Caco-2 (cell line): ENCODE measurements at regions not wholly inside any gene's neighbourhood (a gene's known extent, or its start where the extent isn't known, plus 50 kb on each side); places are given as distances from the start of the nearest gene placed in this dataset.
A peak's percentile ranks its signal among the peaks of the same experiment; 100 is the strongest.

Source experiments
- BruUV-seq: library from RNA; stranded (reverse); fragments of 400-500 nt; replicated peaks from 2 replicates; lab custom pipeline; 2021; lab: Mats Ljungman, UMichigan
- CTCF ChIA-PET: fragments of 300-600 bp; sonication (Branson Sonifier 250); formaldehyde crosslinking; loops from one replicate; lab custom pipeline; 2022; ENCODE audit warnings: antibody characterized with exemption; lab: Charles Lee
- POLR2A ChIA-PET: fragments of 300-600 bp; sonication (Branson Sonifier 250); formaldehyde crosslinking; loops from one replicate; lab custom pipeline; 2022; ENCODE audit warnings: antibody characterized with exemption; lab: Charles Lee
- DNase-seq, 2 experiments: peaks; one replicate each; pipeline versions ENCODE4 v3.0.0 to v3.0.0-alpha.2; 2020 to 2022
- H3K27me3 ChIP-seq: replicated peaks from 2 replicates; pipeline ENCODE4 v1.6.0; 2011; ENCODE audit warnings: low read length; ENCODE audit not compliant: control insufficient read depth, insufficient read depth
- H3K36me3 ChIP-seq: 2 replicates; pipeline ENCODE4 v1.5.1; 2011; ENCODE audit warnings: low read length; ENCODE audit not compliant: control insufficient read depth, insufficient read depth
- H3K4me1 ChIP-seq: fragments of 250-450 bp; sonication (Bioruptor Pico); 2 replicates; pipeline ENCODE4 v1.5.1; 2020; ENCODE audit warnings: mild to moderate bottlenecking
- H3K4me3 ChIP-seq: 2 replicates; pipeline ENCODE4 v1.5.1; 2011; ENCODE audit warnings: low read depth, mild to moderate bottlenecking, control low read depth, low read length
- H3K9me3 ChIP-seq: fragments of 250-450 bp; sonication (Bioruptor Pico); 2 replicates; pipeline ENCODE4 v1.5.1; 2020; ENCODE audit warnings: mild to moderate bottlenecking, moderate library complexity
- H3K27ac Mint-ChIP-seq: one replicate; pipeline ENCODE4 v1.8.0; 2022; ENCODE audit warnings: mixed read lengths; ENCODE audit not compliant: unreplicated experiment
- H3K27me3 Mint-ChIP-seq: one replicate; pipeline ENCODE4 v1.8.0; 2022; ENCODE audit warnings: mixed read lengths; ENCODE audit not compliant: insufficient read depth, unreplicated experiment
- H3K36me3 Mint-ChIP-seq: one replicate; pipeline ENCODE4 v1.8.0; 2022; ENCODE audit warnings: mild to moderate bottlenecking, mixed read lengths; ENCODE audit not compliant: insufficient read depth, unreplicated experiment
- H3K4me1 Mint-ChIP-seq: one replicate; pipeline ENCODE4 v1.8.0; 2022; ENCODE audit warnings: low read depth, mixed read lengths; ENCODE audit not compliant: unreplicated experiment
- H3K4me3 Mint-ChIP-seq: one replicate; pipeline ENCODE4 v1.8.0; 2022; ENCODE audit warnings: mild to moderate bottlenecking, moderate library complexity, mixed read lengths; ENCODE audit not compliant: unreplicated experiment
- H3K9me3 Mint-ChIP-seq: one replicate; pipeline ENCODE4 v1.8.0; 2022; ENCODE audit warnings: mixed read lengths; ENCODE audit not compliant: unreplicated experiment
- intact Hi-C: fragments of 100-400 bp; cut with micrococcal nuclease; formaldehyde crosslinking; loops from one replicate; pipeline ENCODE4 v1.10.0; 2022; ENCODE audit not compliant: unreplicated experiment
- TF ChIP-seq, protein P1 (sequence below), 2 experiments: fragments of 200-600 bp in 1 of 2; IDR thresholded peaks; 1 replicate in 1 of 2; 2 replicates in 1 of 2; pipeline versions ENCODE4 v1.5.1 to v1.8.0; 2011 to 2022; ENCODE audit warnings: antibody characterized with exemption in 1 of 2, control low read depth in 1 of 2, inconsistent platforms in 1 of 2, low read depth in 1 of 2, low read length in 1 of 2, mild to moderate bottlenecking in 1 of 2, moderate library complexity in 1 of 2; ENCODE audit not compliant: insufficient read depth in 1 of 2, severe bottlenecking in 1 of 2, unreplicated experiment in 1 of 2

DNA sequence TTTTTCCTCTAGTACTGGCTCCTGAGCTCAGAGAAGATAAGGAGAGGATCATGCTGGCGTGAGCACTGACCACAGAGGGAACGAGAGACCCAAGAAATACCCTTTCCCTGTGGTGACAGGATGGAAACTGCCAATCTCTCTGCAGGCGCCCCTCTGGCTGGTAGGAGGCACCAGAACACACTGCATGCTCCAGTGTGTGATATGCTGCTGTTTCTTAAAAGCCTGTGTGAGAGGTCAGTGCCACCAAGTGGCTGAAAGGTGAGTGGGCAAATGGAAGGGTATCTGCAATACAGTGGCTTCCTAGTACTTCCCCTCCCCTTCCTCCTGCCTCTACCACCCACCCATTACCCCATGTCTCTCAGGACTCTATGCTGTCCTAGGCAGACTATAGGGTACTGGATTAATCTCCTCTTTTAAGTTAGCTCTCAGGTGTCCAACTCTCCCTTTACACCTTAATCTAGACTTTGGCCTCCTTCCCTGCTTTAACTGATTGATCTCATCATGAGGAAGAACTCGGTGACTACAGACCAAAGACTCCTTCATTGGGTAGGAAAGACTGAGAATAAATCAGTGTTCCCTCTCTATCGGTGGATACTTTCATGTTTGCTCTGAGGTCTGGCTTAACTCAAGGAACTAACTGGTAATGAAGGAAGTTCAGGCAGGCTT lies 283.6 kb downstream of the ADRA2A start:
- Mint-ChIP-seq H3K9me3 (no peaks in the 10 kb centered on the region), H3K27ac (no peak overlapping the region), H3K4me3 (no peak overlapping the region), H3K4me1 (peaks cover 5% of the 10 kb centered on the region), H3K36me3 (no peaks in the 10 kb centered on the region), H3K27me3 (peaks cover 11% of the 10 kb centered on the region)
- no peaks in the 10 kb centered on the region for H3K36me3 ChIP-seq
- DNase-seq = peak; percentile 59 to 66
- no peaks in the 10 kb centered on the region for H3K4me1 ChIP-seq
- BruUV-seq = no TSS peak
- H3K9me3 ChIP-seq = no peaks in the 10 kb centered on the region
- ChIA-PET CTCF (no interaction called here), POLR2A (no interaction called here)
- intact Hi-C loops = loop anchor here (1.0 kb wide), 3 partner anchors 79 to 614 kb away; no protein-coding TSS in a partner anchor
- H3K4me3 ChIP-seq = no peak overlapping the region
- TF ChIP-seq, protein P1, sequence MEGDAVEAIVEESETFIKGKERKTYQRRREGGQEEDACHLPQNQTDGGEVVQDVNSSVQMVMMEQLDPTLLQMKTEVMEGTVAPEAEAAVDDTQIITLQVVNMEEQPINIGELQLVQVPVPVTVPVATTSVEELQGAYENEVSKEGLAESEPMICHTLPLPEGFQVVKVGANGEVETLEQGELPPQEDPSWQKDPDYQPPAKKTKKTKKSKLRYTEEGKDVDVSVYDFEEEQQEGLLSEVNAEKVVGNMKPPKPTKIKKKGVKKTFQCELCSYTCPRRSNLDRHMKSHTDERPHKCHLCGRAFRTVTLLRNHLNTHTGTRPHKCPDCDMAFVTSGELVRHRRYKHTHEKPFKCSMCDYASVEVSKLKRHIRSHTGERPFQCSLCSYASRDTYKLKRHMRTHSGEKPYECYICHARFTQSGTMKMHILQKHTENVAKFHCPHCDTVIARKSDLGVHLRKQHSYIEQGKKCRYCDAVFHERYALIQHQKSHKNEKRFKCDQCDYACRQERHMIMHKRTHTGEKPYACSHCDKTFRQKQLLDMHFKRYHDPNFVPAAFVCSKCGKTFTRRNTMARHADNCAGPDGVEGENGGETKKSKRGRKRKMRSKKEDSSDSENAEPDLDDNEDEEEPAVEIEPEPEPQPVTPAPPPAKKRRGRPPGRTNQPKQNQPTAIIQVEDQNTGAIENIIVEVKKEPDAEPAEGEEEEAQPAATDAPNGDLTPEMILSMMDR (IDR thresholded peaks at IDR 0.05; ENCODE audit: insufficient read depth in 1 of 2, low read depth in 1 of 2, low read length in 1 of 2, severe bottlenecking in 1 of 2, unreplicated experiment in 1 of 2) = peak; percentile 62 to 82
- H3K27me3 ChIP-seq = no peaks in the 10 kb centered on the region; the same call in 1 of the 2 replicates

- H3K4me1 ChIP-seq = no peaks in the 10 kb centered on the region
- intact Hi-C loops = no loop called here
- ChIA-PET POLR2A (no interaction called here), CTCF (no interaction called here)
- TF ChIP-seq, protein P1 (IDR thresholded peaks at IDR 0.05; ENCODE audit: insufficient read depth in 1 of 2, low read depth in 1 of 2, low read length in 1 of 2, severe bottlenecking in 1 of 2, unreplicated experiment in 1 of 2) = no peak
- H3K9me3 ChIP-seq = no peaks in the 10 kb centered on the region
- no peak for DNase-seq
- no peaks in the 10 kb centered on the region for H3K36me3 ChIP-seq
- no peak overlapping the region for H3K4me3 Mint-ChIP-seq
- H3K4me1 Mint-ChIP-seq = no peaks in the 10 kb centered on the region
- peaks cover 11% of the 10 kb centered on the region for H3K27me3 Mint-ChIP-seq
- H3K36me3 Mint-ChIP-seq = no peaks in the 10 kb centered on the region
- no peak overlapping the region for H3K27ac Mint-ChIP-seq
- BruUV-seq = no TSS peak
- no peak overlapping the region for H3K4me3 ChIP-seq
- H3K9me3 Mint-ChIP-seq = no peaks in the 10 kb centered on the region
- H3K27me3 ChIP-seq = no peaks in the 10 kb centered on the region
Observed at GRCh38 chr10:111367531-111367930, 290.7 kb downstream of the ADRA2A start.

DNA sequence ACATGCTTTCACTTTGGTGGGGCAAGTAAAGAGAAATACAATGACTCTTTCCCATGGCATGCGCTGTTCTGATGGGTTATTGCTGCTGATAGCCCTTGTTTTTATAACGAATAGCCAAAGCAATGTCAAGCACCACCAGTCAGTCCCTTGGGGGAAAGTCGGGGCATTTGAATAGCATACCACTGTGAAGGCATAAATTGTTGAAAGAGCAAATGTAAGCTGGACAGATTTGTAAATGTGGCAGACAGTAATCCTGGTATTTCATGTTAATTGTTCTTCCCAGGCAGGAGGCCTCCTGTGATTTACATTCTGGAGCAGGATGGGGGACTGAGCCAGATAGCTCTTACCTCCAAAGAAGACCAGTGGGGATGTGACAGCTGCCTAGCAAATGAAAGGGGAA lies 293.3 kb downstream of the ADRA2A start:
- no peaks in the 10 kb centered on the region for H3K36me3 ChIP-seq
- no peaks in the 10 kb centered on the region for H3K9me3 ChIP-seq
- H3K27ac Mint-ChIP-seq = no peak overlapping the region
- intact Hi-C loops = no loop called here
- no peaks in the 10 kb centered on the region for H3K4me1 ChIP-seq
- H3K9me3 Mint-ChIP-seq = no peaks in the 10 kb centered on the region
- H3K4me3 ChIP-seq = no peak overlapping the region
- ChIA-PET POLR2A (no interaction called here), CTCF (interaction anchor here (0.6 kb wide), 1 partner anchor 293 kb away, joined by 3 read pairs; the partner anchor contains the start of gene ADRA2A)
- TF ChIP-seq, protein P1 (IDR thresholded peaks at IDR 0.05; ENCODE audit: insufficient read depth in 1 of 2, low read depth in 1 of 2, low read length in 1 of 2, severe bottlenecking in 1 of 2, unreplicated experiment in 1 of 2) = no peak
- no peaks in the 10 kb centered on the region for H3K4me1 Mint-ChIP-seq
- no peaks in the 10 kb centered on the region for H3K27me3 ChIP-seq
- no TSS peak for BruUV-seq
- peaks cover 6% of the 10 kb centered on the region for H3K27me3 Mint-ChIP-seq
- H3K4me3 Mint-ChIP-seq = no peak overlapping the region
- DNase-seq = no peak
- no peaks in the 10 kb centered on the region for H3K36me3 Mint-ChIP-seq
